Activated CD4-positive, alpha-beta T cell treated with anti-CD3 and anti-CD28 coated beads, Interleukin-2, amount 50 U/mL, for 16 hours (primary cell): ENCODE measurements at regions not wholly inside any gene's neighbourhood (a gene's known extent, or its start where the extent isn't known, plus 50 kb on each side); places are given as distances from the start of the nearest gene placed in this dataset.
"Not testable (repeated sequence)": the region's sequence is repeated elsewhere in the genome, so short reads cannot be mapped to it uniquely, and the experiment has no call there.

ENCODE experiments used
- DNase-seq: peaks from one replicate; pipeline ENCODE4 v3.0.0-alpha.2; 2020

GRCh38 chr6:112464901-112465665 is 118.0 kb downstream of the RFPL4B start:
- DNase-seq, result no peak

- no peak for DNase-seq
Measured at GRCh38 chr6:112466373-112467151, 119.4 kb downstream of the RFPL4B start.

GRCh38 chr6:112468359-112468758 is 121.2 kb downstream of the RFPL4B start:
- DNase-seq, result no peak

GRCh38 chr6:112469306-112469705 is 122.2 kb downstream of the RFPL4B start:
- no peak for DNase-seq

GRCh38 chr6:112470376-112470775 is 123.2 kb downstream of the RFPL4B start:
- no peak for DNase-seq

- no peak for DNase-seq
Measured at GRCh38 chr6:112470950-112471349, 123.8 kb downstream of the RFPL4B start.

- no peak for DNase-seq
Measured at GRCh38 chr6:112475083-112475482, 128.0 kb downstream of the RFPL4B start.

- DNase-seq, result no peak
Measured at GRCh38 chr6:112477125-112477524, 130.0 kb downstream of the RFPL4B start.

GRCh38 chr6:112478036-112478435 is 130.9 kb downstream of the RFPL4B start:
- no peak for DNase-seq

- DNase-seq, result not testable (repeated sequence)
Measured at GRCh38 chr6:112479975-112480374, 132.8 kb downstream of the RFPL4B start.

GRCh38 chr6:112480553-112480952 is 133.4 kb downstream of the RFPL4B start:
- DNase-seq, result no peak

- DNase-seq, result no peak
Measured at GRCh38 chr6:112481211-112481610, 134.1 kb downstream of the RFPL4B start.

- no peak for DNase-seq
Measured at GRCh38 chr6:112482373-112482772, 135.2 kb downstream of the RFPL4B start.

- no peak for DNase-seq
Measured at GRCh38 chr6:112485120-112485826, 138.1 kb downstream of the RFPL4B start.

GRCh38 chr6:112485827-112486212 is 138.7 kb downstream of the RFPL4B start:
- no peak for DNase-seq

- DNase-seq, result no peak
Measured at GRCh38 chr6:112486454-112486853, 139.3 kb downstream of the RFPL4B start.

- DNase-seq, result no peak
Measured at GRCh38 chr6:112488238-112488637, 141.1 kb downstream of the RFPL4B start.

- DNase-seq, result no peak
Measured at GRCh38 chr6:112501705-112502104, 154.6 kb downstream of the RFPL4B start.

- DNase-seq, result no peak
Measured at GRCh38 chr6:112502351-112503090, 155.4 kb downstream of the RFPL4B start.

GRCh38 chr6:112503091-112503596 is 156.0 kb downstream of the RFPL4B start:
- no peak for DNase-seq

- no peak for DNase-seq
Measured at GRCh38 chr6:112504621-112505020, 157.5 kb downstream of the RFPL4B start.

GRCh38 chr6:112511441-112511840 is 164.3 kb downstream of the RFPL4B start:
- no peak for DNase-seq

- no peak for DNase-seq
Measured at GRCh38 chr6:112513175-112513574, 166.0 kb downstream of the RFPL4B start.
